HG03039 (cell line): ENCODE measurements at regions not wholly inside any gene's neighbourhood (a gene's known extent, or its start where the extent isn't known, plus 50 kb on each side); places are given as distances from the start of the nearest gene placed in this dataset.

Experiments used
- ATAC-seq: cut with Tn5 transposase; IDR thresholded peaks from one replicate; pipeline ENCODE4 v1.9.1; 2021; ENCODE audit warnings: mild to moderate bottlenecking, moderate library complexity; ENCODE audit not compliant: unreplicated experiment

DNA sequence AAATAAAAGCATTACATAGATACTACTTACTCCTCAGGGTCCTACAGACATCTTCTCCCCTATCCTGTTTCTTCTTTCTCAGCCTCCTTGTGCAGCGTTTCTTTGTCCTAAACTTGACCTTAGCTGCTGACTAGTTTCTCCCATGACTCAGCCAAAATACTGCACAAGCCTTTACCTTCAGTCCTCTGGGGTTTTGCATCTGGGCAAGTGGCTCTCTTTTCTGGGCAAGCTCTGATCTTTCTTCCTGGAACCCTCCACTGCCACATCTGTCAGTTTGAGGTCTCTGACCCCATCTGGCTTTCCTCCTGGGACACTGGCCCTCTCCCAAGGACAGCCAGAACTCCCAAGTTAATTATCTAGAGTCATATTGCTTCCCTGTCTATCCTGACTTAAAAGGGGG, 838.4 kb downstream of the DHX35 start:
- peak; percentile 32 for ATAC-seq

DNA sequence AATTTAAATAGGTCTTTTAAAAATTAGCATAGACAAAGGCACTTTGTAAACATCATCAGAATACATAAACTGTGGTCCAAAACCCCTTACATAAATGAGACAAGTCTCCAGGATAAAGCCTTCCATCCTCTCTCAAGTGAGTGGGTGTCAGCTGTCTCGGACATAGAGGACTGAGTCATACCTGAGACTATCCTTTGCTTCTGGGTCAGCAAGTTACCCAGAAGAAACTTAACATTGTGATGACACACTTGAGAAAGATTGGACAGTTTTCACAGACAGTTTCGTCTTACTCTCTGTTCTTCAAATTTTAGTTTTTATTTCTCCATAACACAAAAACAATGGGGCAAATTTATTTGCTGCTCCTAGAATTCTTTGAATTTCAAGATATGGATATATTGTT, 838.0 kb downstream of the DHX35 start:
- ATAC-seq: peak; percentile 65

DNA sequence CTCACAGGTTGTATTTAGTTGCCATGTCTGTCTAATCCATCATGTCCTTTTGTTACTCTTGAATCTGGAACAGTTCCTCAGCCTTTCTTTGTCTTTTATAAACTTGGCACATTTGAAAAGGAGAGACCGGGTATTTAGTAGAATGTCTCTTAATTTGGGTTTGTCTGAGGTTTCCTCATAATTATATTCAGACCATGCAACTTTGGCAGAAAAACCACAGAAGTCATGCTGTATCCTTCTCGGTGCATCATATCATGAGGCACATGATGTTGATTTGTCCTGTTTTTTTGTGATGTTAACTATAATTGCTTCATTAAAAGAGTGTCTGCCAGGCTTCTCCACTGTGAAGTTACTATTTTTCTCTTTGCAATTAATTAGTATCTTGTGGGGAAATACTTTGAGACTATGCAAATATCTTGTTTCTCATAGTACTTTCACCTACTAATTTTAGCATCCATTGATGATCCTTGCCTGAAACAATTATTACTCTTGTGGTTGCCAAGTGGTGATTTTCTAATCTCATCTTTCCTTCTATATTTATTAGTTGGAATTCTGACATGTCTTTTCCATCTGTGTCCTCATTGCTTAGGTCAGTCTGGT, 837.3 kb downstream of the DHX35 start:
- ATAC-seq: no peak

DNA sequence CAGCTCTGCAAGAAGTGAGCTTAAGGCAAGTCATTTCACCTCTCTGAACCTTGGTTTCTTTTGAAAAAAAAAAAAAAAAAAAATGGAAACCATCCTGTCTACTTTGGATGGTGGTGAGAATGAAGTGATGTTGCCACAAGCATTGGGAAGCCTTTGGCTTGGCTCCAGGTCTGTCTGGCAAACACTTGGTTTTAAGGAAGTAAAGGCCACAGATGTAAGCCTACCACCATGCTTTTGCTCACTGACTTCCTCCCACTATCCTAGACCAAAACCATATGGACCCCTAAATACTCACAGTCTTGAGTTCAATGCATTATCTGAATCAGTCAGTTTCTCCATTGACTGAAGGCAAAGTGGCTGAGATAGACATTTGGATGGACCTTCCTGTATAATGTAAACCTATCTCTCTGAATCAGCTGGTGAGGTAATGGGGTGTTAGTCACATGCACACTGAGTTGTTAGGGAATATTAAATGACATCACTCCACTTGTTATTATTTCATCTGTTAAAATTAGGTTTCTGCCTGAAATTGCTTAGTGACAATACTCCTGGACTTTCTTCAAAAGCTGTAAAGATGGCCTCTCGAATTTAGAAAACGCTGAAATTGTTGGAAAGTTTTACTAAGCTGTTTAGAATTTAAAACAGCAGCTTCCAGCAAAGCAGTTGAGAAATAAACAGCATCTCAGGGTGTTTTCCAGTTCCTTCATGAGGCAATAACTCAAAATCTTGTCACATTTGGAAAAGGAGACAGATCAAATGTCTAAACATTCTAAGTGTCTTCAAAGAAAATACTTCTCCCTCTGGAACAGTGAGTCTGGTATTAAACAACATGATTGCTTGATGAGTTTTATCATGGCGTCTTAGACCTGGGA, 833.5 kb downstream of the DHX35 start:
- no peak for ATAC-seq

DNA sequence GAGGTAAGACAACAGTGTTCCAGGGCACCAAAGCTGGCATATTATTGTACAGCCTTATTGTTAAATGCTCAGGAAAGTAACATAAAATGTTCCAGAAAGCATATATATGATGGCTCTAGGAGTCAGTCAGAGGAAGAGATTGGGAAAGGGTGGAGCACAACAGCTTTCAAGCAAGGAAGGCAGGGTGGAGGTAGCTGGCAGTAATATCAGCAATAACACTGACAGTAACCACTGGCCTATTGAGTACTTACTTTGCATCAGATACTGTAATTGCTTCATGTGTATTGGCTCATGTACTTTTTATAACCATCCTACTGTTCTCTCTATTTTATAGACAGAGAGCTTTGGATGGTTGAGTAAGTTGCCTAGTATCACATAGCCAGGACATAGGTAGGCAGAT, 830.2 kb downstream of the DHX35 start:
- ATAC-seq: no peak

DNA sequence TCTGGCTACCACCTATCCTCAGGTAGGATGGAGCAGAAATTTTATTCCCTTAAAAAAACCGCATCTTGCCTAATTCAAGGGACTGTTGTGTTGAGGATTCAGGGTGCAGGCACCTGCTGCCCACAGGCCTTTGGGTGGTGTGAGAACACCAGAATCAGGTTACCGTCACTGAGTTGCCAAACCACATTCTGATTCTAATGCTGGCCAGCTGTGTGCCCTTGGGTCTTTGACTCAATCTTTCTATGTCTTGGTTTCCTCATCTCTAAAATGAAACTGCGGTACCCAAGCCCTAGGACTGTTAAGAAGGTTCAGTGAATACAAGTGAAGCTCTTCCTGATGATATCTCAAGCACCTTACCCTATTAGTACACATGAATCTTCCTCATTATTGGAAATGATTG, 827.3 kb downstream of the DHX35 start:
- ATAC-seq: no peak

DNA sequence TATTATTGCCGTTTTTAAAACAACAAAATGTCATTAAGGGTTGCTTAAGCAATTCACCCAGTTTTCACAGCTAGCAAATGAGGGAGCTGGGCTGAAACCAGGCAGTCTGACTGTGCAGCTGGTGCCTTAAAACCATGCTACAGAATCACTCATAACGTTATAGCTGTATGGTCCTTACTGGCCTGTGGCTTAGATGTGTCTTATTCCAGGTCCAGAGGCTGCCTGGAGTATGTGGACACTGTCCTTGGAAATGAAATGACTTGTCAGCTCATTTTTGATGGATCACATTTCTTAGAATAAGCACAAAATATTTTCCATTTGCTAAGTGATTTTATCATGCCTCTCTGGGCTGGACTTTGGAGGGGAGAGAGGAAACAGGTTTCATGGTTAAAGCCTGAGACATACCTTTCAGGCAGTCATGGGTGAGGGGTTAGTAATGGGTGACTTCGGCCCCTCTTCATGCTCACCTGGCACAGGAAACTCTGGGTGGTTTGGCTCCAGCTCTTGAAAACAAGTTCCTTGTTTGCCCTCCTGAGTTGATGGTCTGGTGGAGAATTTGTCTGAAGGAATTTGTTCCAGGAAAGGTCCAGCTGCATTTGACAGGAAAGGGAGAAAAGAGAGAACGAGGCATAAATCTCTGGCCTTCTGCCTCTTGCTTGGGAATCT, 823.2 kb downstream of the DHX35 start:
- no peak for ATAC-seq

DNA sequence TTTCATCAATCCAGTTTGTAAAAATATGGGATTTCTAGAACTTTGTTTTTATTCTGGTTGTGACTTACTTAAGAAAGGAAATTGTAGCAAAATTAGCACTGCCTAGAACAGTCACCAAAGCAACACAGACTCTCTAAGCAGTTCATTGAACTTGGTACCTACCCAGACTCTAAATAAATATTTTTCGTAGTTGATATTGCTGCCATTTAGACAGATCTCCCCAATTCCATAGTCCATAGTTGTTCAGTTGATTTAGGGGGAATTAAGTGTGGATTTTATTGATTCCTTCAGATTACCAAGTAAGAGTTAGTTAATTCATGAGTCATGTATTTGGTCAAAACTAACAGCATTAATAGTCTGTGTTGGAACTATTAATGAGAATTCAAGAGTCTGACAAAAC, 822.5 kb downstream of the DHX35 start:
- no peak for ATAC-seq

DNA sequence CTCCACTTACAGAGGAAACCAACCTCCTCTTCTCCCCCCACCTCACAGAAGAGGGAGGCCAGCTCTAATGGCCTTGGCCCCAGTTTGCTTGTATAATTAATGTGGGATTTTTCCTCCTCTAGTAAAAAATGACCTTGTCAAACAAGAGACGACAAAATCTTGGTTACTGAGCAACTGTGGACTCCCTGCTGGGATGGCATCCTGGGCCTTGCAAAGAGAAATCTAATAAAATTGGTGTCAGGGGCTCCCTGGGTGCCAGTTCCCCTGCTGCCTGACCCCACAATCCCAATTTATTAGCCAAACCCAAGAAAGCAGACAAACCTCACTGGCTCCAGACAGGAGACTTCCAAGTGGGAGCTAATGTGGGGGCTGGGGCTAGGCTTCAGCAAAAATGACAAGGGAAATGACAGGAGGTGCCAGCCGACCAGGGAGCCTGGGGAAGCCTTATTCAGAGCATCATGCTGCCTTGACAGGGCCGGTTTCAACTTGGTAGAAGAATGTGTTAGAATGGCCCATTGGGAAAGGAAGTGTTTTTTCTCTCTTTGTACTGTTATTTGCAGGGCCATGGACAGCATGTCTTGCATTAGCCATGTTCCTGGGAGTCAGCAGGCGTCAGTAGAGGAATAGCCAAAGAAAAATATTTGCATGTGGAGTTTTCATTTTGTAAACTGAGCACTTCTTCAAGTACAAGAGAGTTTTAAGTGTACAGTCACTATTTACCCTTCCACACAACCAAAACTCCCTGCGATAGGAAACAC, 816.9 kb downstream of the DHX35 start:
- no peak for ATAC-seq

DNA sequence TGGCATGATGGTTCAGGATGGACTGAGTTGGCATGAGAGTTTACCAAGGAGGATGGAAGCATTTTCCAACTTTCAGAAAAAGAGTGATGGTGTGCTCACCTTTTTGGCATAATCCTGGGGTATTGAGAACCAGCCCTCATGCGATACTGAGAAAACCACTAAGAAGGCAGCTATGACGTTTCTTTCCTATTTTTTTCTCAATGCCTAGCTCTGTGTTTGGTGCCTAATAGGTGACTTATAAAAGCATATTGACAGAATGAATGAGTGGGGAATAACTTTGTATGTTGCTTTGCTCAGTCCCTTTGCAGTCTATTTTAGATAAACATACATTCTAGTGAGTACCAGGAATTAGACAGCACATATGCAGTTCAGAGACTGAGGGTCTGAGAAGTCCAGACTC, 816.3 kb downstream of the DHX35 start:
- no peak for ATAC-seq

DNA sequence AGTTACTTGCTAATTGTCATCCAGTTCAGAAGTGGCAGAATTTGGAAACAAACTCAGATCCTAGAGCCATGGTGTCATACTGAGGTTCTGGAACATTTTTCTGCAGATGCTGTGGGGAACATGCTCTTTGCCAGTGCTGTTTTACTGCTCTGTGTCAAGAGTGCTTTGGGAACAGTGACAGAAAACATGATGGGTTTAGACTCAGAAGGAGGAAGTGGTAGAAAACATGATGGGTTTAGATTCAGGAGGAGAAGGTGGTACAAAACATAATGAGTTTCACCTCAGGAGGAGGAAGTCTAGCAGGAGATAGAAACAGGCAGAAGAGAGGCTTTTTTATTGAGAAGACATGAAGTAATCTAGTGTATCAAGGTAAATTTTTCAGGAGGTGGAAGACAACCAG, 815.5 kb downstream of the DHX35 start:
- ATAC-seq: no peak

DNA sequence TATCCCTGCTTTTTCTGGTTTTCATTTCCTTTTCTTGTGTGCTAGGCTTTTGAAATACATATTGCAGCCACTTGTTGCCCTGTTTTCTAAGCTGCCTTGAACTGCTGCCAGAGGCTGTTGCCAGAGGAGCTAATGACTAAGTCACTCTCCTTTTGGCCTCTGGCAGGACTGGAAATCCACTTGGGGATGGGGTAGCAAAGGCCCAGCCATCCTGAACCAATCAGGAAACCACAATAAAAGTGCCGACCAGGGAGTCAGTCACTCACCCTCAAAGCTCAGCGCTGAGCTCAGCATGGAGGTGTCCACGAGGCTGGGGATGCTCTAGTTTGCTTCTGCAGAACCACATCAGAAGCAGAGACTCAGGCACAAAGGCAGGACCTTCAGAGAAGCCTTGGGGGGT, 813.0 kb downstream of the DHX35 start:
- ATAC-seq: no peak

DNA sequence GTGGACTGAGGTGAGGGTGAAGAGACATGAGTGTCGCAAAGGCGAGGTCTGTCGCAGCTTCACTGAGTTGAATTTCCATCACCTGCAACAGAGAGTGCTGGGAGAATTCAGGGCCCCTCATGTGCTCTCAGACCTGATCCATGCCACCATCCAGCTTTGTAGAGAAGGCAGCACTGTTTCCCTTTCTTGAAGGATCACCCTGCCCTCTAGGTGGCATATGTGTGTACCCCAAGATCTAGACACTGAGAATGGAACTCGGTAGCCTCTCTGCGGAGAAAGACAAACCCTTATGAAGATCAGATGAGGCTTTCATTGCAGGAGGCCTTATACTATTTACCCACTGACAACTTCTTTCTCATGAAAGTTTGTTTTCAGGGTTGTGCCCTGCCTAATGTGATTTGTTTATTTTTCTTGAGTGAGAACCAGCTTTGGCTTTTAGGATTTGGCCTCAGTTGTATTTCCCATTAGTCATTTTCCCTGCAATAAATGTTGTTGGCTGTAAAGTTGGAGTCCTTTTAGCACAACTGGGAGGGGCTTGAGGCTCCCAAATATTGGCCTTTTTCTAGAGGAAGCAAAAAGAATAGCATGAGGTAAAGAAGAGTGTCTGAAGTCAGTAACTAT, 811.3 kb downstream of the DHX35 start:
- ATAC-seq: no peak

DNA sequence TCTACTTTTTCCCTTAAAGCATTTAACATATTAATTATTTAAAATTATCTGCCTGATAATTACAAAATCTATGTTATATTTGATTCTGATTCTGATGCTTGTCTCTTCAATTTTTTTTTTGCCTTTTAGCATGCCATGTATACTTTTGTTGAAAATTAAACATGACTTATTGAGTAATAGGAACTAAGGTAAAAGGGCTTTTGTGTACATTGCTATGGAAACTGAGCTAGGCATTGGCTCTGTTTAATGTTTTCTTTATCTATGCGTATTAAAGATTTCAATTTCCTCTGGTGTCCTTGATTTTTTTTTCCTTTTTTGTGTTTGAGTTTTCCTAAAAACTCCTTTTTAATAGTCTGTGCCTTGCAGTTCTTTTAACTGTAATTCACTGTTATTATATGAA, 805.2 kb downstream of the DHX35 start:
- no peak for ATAC-seq

DNA sequence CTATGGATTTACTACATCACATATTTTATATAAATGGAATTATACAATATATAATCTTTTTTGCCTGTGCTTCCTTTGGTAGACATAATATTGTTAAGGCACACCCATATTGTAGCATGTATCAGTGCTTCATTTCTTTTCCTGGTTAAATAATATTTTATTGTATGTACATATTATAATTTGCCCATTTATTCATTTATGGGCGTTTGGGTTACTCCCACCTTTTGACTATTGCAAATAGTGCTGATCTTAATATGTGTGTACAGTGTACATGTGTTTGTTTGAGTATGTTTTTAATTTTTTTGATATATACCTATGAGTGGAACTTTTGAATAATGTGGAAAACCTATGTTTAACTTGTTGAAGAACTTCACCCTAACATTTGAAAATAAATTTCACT, 804.2 kb downstream of the DHX35 start:
- no peak for ATAC-seq

DNA sequence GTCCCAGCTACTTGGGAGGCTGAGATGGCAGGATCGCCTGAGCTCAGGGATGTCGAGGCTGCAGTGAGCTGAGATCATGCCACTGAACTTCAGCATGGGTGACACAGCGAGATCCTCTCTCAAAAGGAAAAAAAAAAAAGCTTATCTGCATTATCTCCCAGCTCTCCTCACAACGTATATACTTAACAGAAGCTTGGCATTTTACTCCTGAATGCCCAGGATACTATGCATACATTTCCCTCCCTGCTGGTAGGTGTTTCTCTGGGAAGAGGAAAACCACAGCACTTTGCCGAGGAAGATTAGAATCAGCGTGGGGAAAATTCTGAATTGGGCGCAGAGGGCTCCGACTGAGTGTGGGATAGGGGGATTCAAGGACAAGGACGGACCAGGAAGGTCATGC, 800.6 kb downstream of the DHX35 start:
- ATAC-seq: no peak

DNA sequence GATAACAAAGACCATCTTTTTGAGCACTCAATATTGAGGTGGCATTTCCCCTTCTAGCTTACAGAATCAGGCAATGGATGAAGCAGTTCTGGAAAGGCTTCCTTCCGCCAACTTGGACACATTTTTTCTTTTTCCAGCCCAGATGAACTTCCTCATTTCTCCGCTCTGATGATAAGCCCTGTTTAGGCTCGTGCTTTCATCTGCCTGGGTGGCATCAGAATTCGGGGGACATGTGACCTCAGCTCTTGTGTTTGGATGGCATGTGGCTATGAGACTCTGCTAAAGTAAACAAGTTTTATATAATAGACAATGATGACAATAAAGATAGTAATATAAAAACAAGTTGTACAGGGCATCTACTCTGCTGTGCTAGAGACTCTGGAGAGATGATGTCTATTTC, 796.7 kb downstream of the DHX35 start:
- no peak for ATAC-seq

DNA sequence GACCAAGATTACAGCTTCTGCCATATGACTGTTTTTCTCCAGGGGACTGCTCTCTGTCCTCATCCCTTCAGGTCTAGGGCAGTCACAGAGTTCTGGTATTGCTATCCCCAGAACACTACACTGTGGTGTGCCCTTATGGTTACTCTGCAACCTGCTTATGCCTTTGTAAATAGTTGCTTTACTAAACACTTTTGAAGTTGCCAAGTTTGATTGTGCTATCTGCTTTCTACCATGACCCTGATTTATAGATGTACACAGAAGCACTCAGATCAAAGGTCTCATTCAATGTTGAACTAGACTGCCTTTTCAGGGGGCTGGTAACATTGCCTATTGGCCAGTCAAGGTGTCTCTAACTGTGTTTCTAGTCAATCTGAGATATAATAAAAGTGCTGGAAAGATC, 794.7 kb downstream of the DHX35 start:
- no peak for ATAC-seq

DNA sequence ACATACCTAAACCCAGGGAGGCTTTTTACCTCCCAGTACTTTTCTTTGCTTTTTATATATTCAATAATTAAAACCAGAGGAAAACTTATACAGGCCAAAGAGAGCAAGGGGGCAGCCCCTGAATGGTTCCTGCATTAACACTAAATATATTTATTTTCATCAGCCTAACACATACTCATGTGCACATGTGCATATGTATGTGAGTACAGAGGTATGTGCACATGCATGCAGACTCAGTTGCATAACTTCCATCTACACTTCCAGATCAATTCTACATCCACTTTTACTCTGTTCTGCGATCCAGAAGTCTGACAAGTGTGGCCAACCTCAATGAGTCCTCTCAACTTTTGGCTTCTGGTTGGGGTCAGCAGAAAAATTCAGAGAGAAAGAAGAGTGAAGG, 794.2 kb downstream of the DHX35 start:
- ATAC-seq: no peak

DNA sequence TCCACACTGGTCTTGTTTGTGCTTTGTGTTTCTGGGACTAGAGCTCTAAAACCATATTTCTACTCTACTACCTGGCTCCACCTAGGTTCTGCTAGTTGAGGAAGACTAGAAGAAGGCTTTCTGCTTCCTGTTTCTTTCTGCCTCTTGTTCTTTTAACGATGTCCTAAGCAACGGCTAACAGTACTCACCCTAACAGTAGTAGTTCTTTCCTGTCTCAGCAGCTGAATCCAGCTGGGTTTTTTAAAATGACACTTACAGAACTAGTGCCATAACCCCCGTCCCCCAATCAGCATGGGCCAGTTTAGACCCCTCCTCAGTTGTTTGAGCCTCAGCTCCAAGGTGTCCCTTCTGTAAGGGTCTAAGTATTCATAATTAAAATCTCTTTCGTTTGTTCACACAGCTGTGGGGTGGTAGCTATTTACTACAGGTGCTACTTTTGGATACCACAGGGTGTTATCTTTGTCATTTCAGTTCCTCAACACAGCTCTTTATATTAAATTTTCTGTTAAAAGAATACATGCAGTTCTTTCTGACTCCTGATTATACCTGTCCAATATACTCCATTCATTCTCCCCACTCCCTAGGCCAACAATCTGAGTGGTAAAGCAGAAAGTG, 790.2 kb downstream of the DHX35 start:
- no peak for ATAC-seq
